ENCODE measurements at regions not wholly inside any gene's neighbourhood (a gene's known extent, or its start where the extent isn't known, plus 50 kb on each side); places are given as distances from the start of the nearest gene placed in this dataset.

GRCh38 chr17:79152636-79153035 is 78.0 kb downstream of the ENGASE start:
- 38 to 43% methylated on average over 16 of the region's 16 CpGs for WGBS, 2 donors
- DNase-seq (ENCODE audit: low spot score in 2 of 2) = no peak
- intact Hi-C loops (cut with DNase I; ENCODE audit: low total_unique reads) = no loop called here
- TF ChIP-seq, protein P1, sequence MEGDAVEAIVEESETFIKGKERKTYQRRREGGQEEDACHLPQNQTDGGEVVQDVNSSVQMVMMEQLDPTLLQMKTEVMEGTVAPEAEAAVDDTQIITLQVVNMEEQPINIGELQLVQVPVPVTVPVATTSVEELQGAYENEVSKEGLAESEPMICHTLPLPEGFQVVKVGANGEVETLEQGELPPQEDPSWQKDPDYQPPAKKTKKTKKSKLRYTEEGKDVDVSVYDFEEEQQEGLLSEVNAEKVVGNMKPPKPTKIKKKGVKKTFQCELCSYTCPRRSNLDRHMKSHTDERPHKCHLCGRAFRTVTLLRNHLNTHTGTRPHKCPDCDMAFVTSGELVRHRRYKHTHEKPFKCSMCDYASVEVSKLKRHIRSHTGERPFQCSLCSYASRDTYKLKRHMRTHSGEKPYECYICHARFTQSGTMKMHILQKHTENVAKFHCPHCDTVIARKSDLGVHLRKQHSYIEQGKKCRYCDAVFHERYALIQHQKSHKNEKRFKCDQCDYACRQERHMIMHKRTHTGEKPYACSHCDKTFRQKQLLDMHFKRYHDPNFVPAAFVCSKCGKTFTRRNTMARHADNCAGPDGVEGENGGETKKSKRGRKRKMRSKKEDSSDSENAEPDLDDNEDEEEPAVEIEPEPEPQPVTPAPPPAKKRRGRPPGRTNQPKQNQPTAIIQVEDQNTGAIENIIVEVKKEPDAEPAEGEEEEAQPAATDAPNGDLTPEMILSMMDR (IDR thresholded peaks at IDR 0.05) = no peak
- TF ChIP-seq POLR2A (IDR thresholded peaks at IDR 0.05) = no peak
- no peak overlapping the region for H3K4me3 ChIP-seq (ENCODE audit: low read depth, poor library complexity, severe bottlenecking)

- TF ChIP-seq POLR2A (IDR thresholded peaks at IDR 0.05) = no peak
- TF ChIP-seq, protein P1 (IDR thresholded peaks at IDR 0.05) = no peak
- no peak for DNase-seq (ENCODE audit: low spot score in 2 of 2)
- H3K4me3 ChIP-seq (ENCODE audit: low read depth, poor library complexity, severe bottlenecking) = no peak overlapping the region
- intact Hi-C loops (cut with DNase I; ENCODE audit: low total_unique reads) = no loop called here
- WGBS, 2 donors = 33 to 48% methylated on average over 11 to 13 of the region's 13 CpGs
Measured at GRCh38 chr17:79152110-79152509, 77.5 kb downstream of the ENGASE start.

DNA sequence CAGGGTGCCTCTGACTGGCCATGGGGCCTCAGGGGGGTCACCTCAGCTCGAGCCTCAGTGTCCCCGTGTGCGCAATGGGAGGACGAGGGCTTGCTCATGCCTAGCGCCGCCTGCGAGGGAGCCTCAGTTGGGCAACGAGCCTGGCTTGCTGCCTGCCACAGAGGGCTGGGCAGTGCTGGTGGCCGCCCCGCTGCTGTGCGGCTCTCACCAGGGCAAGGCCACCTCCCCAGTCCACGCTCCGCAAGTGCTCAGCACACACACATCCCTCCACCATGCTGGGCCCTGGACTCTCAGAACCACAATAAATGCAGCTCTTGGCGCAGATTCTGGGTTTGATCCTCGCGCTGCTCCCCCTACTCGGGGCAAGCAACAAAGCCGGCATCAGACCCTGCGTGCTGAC is 76.2 kb downstream of the ENGASE start:
- TF ChIP-seq, protein P1 (IDR thresholded peaks at IDR 0.05) = no peak
- no peak for TF ChIP-seq POLR2A (IDR thresholded peaks at IDR 0.05)
- intact Hi-C loops (cut with DNase I; ENCODE audit: low total_unique reads) = no loop called here
- H3K4me3 ChIP-seq (ENCODE audit: low read depth, poor library complexity, severe bottlenecking) = no peak overlapping the region
- DNase-seq (ENCODE audit: low spot score in 2 of 2) = no peak
- WGBS, 2 donors = 75 to 87% methylated on average over 8 to 19 of the region's 19 CpGs

DNA sequence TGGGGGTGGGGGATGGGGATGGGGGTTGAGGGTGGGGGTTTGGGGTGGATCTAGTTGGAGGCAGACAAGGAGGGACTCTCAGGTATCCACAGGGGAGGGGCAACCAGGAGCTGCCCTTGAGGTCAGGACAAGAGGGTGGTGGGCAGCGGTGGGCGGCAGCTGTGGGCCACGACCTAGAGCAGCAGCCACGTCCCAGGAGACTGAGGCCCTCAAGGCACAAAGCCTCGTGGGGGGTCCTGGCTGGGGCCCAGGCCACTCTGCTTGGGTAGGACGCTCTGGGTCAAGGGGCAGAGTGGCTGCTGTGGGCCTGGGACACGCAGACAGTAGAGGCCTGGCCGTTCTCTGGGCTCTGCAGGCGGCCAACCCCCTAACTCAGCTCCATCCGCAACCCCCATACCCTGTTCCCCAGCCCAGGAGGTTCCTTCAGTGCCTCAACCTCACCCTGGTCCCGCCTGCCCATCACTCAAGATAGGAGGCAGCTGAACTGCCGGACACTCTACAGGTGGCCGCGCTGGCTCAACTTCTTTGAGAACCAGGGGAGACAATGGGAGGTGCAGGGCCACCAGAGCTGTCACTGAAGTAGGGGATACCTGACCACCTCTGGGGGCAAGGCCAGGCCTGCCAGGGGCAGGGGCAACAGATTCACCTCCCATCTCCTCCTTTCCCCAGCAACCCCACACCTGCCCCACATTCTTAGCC is 75.6 kb downstream of the ENGASE start:
- no peak overlapping the region for H3K4me3 ChIP-seq (ENCODE audit: low read depth, poor library complexity, severe bottlenecking)
- intact Hi-C loops (cut with DNase I; ENCODE audit: low total_unique reads) = no loop called here
- WGBS, 2 donors = 57 to 65% methylated on average over 14 of the region's 14 CpGs
- TF ChIP-seq, protein P1 (IDR thresholded peaks at IDR 0.05) = no peak
- TF ChIP-seq POLR2A (IDR thresholded peaks at IDR 0.05) = no peak
- no peak for DNase-seq (ENCODE audit: low spot score in 2 of 2)

DNA sequence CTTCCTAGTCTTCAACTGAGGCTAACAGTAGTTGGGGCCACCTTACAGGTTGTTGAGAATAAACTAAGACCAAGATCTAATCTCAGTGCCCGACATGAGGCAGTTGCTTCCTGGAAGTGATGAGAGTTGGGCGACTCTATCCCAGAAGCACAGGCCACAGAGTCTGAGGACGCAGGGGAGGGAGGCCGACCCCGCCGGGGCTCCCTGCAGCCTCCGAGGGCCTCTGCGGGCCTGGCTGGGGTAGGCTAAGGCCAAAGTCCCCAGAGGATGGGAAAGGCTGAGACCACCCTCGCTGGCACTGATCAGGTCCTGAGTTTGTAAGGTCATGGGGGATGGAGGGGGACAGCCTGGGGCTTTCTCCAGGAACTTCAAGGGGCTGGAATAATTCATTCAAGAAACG is 74.0 kb downstream of the ENGASE start:
- TF ChIP-seq POLR2A (IDR thresholded peaks at IDR 0.05) = no peak
- TF ChIP-seq, protein P1 (IDR thresholded peaks at IDR 0.05) = no peak
- 71 to 77% methylated on average over 10 of the region's 10 CpGs for WGBS, 2 donors
- DNase-seq (ENCODE audit: low spot score in 2 of 2) = no peak
- H3K4me3 ChIP-seq (ENCODE audit: low read depth, poor library complexity, severe bottlenecking) = no peak overlapping the region
- intact Hi-C loops (cut with DNase I; ENCODE audit: low total_unique reads) = no loop called here
